ENCODE measurements at regions not wholly inside any gene's neighbourhood (a gene's known extent, or its start where the extent isn't known, plus 50 kb on each side); places are given as distances from the start of the nearest gene placed in this dataset.
"Not testable (repeated sequence)": the region's sequence is repeated elsewhere in the genome, so short reads cannot be mapped to it uniquely, and the experiment has no call there.

DNA sequence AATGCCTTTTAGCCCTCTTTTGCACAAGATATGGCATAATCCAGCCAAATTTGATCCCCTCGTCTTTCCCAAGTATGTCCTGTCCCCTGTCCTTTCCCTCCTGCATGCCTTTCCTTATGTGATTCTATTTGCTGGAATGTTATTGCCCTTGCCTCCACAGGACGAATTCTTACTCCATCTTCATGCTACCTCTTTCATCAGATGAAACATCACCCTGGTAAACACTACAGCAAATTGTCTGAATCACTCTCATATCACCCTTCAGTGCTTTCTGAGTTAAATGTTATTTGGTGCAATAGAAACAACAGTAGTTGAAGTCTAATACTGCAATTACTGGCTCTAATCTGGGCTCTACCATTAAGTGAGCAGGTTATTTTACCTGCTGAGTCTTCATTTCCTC, 52.2 kb upstream of the FAT1 start:
- DNase-seq, result no peak

DNA sequence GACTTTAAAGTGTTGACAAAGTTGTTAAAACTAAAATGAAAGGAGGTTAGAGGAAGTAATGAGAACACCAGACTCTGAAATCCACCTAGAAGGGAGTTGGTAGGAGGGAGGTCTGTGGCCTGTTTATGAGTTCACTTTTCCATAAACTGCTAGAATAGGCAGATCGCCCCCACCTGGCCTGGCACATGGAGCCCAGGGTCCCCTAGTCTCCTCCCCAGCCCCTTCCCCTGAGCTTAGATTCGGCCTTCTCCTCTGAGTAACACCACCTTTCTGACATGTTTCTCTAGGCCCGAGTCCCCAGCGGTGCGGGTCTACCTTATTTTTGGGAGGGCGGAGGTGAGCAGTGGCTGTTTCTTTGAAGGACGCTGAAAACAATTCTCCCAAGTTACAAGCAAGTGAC, 54.5 kb upstream of the FAT1 start:
- no peak for DNase-seq

DNA sequence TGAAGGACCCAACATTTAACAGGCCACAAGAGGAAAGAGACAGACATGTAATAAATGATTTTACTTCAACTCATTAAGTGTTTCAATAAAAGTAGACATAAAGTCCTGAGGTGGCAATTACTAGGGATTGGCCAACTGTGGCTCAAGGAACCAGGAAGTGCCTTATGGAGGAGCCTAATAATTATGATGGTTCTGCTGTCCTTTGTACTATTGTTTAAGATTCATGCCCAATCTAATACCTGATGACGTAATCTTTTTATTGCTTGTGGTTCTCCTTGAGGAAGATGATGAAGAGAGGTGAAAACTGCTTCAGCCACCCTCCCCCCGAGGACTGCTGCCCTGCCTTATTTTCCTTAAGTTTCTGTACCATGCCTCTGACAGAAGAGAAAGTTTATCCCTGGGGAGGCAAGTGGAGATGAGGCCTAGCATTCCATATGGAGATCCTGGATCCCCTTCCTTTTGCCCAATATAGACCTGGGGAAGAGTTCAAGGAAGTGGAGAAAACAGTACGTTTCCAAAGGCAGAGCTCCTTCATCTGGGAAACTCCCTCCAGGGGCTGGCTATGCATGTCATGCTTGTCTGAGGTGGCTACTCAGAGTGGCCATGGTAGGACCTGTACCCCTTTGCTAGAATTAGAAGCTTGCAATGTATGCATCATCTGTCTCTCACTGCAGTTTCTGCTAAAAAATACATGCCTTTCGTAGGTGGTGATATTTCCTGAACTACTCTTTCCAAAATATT, 56.8 kb upstream of the FAT1 start:
- no peak for DNase-seq

DNA sequence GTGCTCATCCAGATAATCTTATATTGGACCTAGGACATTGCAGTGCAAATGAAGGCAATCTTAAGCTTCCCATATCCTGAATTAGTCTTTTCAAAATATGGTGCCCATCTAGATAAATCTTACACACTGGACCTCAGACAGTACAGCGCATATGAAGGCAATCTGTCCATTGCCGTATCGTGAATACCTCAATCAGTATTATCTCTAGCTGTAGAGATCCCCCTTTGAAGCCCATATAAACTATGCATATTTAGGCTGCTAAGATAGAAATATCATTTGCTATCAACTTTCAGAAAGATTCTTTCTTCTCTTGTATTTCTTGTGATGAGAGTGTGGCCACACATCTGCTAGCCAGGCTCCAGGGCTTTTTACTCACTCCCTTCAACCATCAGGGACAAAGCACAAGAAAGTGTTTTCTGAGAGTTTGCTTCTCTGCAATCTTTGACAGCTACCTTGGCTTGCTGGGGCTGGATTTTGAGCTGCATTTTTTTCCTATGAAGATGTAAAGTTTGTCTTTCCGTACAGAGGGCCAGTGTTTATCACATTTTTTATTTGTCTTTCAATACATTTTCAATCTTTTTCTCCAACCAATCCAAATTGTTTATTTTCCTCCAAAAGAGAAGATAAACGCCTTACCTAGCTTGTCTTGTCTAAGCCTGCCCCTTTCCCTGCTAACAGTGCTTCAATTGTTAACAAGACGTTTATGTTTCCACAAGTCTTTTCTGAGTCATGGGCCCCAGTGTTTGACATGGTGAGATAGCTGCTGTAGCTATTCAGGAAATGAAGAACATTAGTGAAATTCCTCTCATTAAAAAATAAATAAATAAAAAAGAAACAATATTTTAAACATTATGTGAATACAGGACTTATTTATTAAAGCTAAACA, 57.6 kb upstream of the FAT1 start:
- no peak for DNase-seq

- no peak for DNase-seq
These were observed 58.6 kb upstream of the FAT1 start for GRCh38 chr4:186782302-186782701.

- no peak for DNase-seq
These were observed 63.9 kb upstream of the FAT1 start for GRCh38 chr4:186787536-186787935.

- DNase-seq, result no peak
These were observed 66.0 kb upstream of the FAT1 start for GRCh38 chr4:186789651-186790050.

- no peak for DNase-seq
These were observed 67.0 kb upstream of the FAT1 start for GRCh38 chr4:186790630-186791029.

DNA sequence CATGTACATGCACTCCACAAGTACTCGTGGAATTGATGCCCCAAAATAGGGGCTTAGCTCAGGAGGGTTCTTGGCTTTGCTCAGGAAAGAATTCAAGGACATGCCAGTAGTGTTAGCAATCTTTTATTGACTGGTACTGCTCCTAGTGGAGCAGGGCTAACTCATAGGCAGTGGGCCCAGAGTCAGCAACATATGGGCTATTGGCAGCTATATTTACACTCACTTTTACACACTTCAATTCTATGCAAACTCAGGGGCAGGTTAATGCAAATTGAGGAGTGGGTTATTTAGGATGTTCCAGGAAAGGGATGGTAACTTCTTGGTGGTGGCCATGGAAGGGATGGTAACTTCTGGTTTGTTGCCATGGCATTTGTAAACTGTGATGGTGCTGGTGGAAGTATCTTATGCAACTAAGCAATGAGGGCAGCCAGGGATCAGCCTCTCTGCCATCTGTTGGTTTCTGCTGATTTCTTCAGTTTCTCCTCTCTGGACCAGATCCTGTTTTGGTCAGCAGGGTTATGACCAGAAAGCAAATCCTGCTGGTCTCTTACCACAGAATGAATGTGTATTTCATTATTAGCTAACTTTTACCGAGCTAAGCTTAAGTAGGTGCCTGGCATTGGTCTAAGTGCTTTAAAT, 69.2 kb upstream of the FAT1 start:
- no peak for DNase-seq

DNA sequence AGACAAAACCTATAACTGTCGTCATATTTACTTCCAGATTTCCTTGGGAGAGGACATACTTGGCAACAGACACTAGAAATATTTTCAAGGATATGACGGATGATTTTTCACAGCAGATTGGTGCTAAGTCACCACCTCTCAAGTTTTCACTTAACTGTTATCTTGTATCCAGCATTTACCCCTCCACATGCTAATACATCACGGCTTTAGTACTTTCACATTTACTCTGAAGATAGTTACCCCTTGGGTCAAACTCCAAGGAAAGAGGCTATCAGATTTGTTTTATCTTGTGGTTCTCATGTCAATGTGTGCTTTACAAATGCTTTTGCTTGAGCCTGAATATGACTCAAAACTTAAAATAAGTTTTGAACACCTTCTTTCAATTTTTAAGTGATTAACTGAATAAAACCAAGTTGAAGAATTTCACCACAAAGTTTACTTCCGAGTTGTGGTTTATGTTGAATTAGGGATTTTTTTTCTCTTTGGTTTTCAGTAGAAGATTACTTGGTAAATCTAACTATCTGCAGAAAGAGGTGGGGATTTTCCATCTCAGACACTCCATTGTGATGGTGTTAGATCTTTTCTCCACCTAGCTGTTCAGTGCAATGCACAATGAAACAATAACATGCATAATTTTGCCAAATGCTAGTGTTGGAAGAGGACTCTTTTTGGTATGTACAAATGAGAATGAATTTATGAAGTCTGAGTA, 75.4 kb upstream of the FAT1 start:
- no peak for DNase-seq

DNA sequence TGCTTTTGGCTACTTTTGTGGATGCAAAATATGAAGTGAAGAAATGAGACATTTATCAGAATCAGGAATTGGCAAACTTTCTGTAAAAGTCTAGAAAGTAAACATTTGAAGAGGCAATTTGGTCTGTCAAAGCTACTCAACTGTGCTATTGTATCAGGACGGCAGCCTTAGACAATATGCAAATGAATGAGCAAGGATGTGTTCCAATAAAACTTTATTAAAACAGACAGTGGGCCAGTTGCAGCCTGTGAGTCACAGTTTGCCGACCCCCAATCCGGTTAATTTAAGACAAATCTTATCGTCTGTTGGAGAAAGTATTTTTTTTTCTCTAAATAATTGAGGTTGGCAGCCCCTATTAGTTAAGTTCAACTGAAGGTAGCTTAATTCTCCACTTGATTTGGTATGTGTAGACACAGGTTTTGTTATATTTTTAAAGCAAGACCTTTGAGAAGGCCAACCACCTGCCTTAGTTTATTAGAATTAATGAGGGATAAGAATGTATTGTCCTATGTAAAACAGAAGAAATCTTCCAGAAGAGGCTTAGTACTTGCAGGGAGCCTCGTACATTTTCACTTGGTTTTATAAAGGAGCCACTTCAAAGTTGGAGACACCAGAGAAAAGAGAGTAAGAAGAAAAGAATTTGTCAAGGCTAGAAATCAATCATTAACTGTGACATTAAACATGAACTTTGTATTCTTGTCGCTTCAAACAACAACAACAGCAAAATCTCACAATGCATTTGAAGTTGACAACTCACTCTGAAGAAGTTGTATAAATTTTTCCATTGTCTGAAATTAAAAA, 81.6 kb upstream of the FAT1 start:
- DNase-seq, result no peak

GRCh38 chr4:186805917-186806316, 82.3 kb upstream of the FAT1 start:
- DNase-seq, result not testable (repeated sequence)

- no peak for DNase-seq
These were observed 83.2 kb upstream of the FAT1 start for GRCh38 chr4:186806679-186807421.

- no peak for DNase-seq
These were observed 84.4 kb upstream of the FAT1 start for GRCh38 chr4:186807808-186808629.

DNA sequence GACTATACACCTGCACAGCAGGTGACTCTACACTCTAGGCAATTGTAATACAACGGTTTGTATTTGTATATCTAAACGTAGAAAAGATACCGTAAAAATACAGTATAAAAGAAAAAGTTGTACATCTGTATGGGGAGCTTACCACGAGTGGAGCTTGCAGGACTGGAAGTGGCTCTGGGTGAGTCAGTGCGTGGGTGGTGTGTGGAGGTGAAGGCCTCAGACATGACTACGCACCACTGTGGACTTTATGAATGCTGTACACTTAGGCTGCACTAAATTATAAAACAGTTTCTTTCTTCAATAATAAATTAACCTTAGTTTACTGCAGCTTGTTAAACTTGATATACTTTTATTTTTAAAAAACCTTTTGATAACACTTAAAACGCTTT, 85.0 kb upstream of the FAT1 start:
- no peak for DNase-seq

DNA sequence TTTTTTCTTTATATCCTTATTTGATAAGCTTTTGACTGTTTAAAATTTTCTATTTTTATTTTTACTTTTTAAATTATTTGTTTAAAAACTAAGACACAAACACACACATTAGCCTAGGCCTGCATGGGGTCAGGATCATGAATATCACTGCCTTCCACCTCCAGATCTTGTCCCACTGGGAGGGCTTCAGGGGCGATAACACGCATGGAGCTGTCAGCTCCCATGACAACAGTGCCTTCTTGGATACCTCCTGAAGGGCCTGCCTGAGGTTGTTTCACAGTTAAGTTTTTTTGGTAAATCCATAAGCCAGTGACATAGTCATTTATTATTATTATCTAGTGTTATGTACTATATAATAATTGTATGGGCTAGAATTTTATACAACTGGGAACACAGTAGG, 85.4 kb upstream of the FAT1 start:
- no peak for DNase-seq

- no peak for DNase-seq
These were observed 87.0 kb upstream of the FAT1 start for GRCh38 chr4:186810613-186811150.

GRCh38 chr4:186812592-186812991, 88.9 kb upstream of the FAT1 start:
- DNase-seq, result no peak

DNA sequence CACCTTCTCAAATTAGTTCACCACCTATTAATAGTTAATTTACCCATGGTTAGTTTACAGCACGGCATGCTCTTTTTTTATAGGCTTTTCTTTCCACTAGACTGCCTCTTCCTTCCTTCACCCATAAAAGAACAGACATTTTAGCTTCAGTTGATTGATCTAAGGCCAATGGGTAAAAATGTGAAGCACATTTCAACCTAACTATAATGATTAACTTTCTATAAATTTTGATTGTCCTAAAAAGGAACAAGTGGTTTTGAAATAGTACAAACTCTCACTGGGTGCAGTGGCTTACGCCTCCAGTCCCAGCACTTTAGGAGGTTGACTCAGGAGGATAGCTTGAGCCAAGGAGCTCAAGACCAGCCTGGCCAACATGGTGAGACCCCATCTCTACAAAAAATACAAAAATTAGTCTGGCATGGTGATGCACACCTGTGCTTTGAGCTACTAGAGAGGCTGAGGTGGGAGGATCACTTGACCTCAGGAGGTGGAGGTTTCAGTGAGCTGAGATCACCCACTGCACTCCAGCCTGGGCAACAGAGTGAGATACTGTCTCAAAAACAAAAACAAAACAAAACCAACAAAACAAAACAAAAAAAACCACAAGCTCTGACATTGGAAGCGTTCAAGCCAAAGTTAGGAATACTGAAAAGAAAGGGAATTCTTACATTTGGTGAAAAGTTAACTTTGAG, 89.9 kb upstream of the FAT1 start:
- no peak for DNase-seq

Measured in NCI-H1436 treated with DMSO at 0.1 percent for 48 hours (cell line).